GM12878 (cell line): ENCODE measurements at regions not wholly inside any gene's neighbourhood (a gene's known extent, or its start where the extent isn't known, plus 50 kb on each side); places are given as distances from the start of the nearest gene placed in this dataset.

Experiments used
- ETV6 ChIP-seq, 2 experiments: fragments of 450-650 bp in 1 of 2; IDR thresholded peaks in 1 of 2; conservative IDR thresholded peaks in 1 of 2; 2 replicates each; pipeline ENCODE4 v1.6.1; 2014; ENCODE audit warnings: antibody characterized with exemption in 1 of 2, borderline replicate concordance in 1 of 2, low read depth in 1 of 2, mild to moderate bottlenecking in 1 of 2, moderate library complexity in 1 of 2
- HDAC6 ChIP-seq: fragments of 200-600 bp; sonication (generic); IDR thresholded peaks from one replicate; pipeline ENCODE4 v1.8.0; 2017; ENCODE audit warnings: antibody characterized with exemption; ENCODE audit not compliant: unreplicated experiment
- MXI1 ChIP-seq: fragments of 150-350 bp; IDR thresholded peaks from 2 replicates; pipeline ENCODE4 v1.6.1; 2011; ENCODE audit warnings: low read depth, mild to moderate bottlenecking, inconsistent platforms, low read length, improper control_type of control experiment
- MYC ChIP-seq: IDR thresholded peaks from 2 replicates; pipeline ENCODE4 v1.6.1; 2011; ENCODE audit warnings: mild to moderate bottlenecking, low read length, moderate library complexity, inconsistent platforms; ENCODE audit not compliant: insufficient read depth, insufficient replicate concordance, insufficient read length, severe bottlenecking
- NFIC ChIP-seq: IDR thresholded peaks from 2 replicates; pipeline ENCODE4 v1.6.1; 2012; ENCODE audit warnings: low read depth, mild to moderate bottlenecking, inconsistent platforms, low read length, moderate library complexity
- PAX5 ChIP-seq: IDR thresholded peaks from 2 replicates; pipeline ENCODE4 v1.6.1; 2011; ENCODE audit warnings: low read depth, low read length, borderline replicate concordance
- POLR2AphosphoS5 ChIP-seq: IDR thresholded peaks from 2 replicates; pipeline ENCODE4 v1.6.1; 2011; ENCODE audit warnings: mild to moderate bottlenecking, low read length, inconsistent platforms
- RAD21 ChIP-seq: IDR thresholded peaks from 2 replicates; pipeline ENCODE4 v1.6.1; 2011; ENCODE audit warnings: mild to moderate bottlenecking, low read depth, low read length, moderate library complexity; ENCODE audit not compliant: insufficient read depth
- SMAD1 ChIP-seq: fragments of 450-650 bp; IDR thresholded peaks from 2 replicates; pipeline ENCODE4 v1.6.1; 2018; ENCODE audit warnings: mild to moderate bottlenecking, low read depth; ENCODE audit not compliant: partially characterized antibody
- ZNF274 ChIP-seq: IDR thresholded peaks from one replicate; pipeline ENCODE4 v1.8.0; 2011; ENCODE audit not compliant: insufficient read length, insufficient read depth
- TF ChIP-seq, protein P1 (sequence below), 3 experiments: IDR thresholded peaks in 2 of 3; conservative IDR thresholded peaks in 1 of 3; 2 replicates each; pipeline ENCODE4 v1.5.1; 2011; ENCODE audit warnings: low read depth in 3 of 3, low read length in 3 of 3, mild to moderate bottlenecking in 3 of 3, control low read depth in 2 of 3, moderate library complexity in 2 of 3, inconsistent platforms in 1 of 3, mixed read lengths in 1 of 3; ENCODE audit not compliant: control insufficient read depth in 2 of 3, insufficient read depth in 1 of 3; ENCODE audit errors: extremely low read depth in 1 of 3
- TF ChIP-seq, protein P2 (sequence below): IDR thresholded peaks from 2 replicates; pipeline ENCODE4 v1.6.1; 2011; ENCODE audit warnings: low read depth, low read length, improper control_type of control experiment, borderline replicate concordance

DNA sequence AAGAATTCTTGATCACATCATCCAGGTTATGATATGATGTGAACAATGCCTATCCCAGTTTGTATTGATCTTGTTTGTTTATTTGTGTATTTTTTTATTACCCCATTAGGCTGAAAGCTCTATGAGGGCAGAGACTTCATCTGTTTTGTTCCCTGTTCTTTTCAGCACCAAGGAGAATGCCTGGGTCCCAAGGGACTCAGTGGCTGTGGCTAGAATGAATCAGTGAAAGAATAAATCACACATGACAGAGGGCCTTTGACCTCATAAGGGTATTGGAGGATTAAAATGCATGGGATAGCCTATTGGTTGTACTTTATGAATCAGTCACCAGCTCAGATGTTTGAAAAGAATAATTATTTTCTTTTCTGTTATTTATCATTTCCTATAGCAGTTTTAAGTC is 292.2 kb downstream of the GAS1 start:
- TF ChIP-seq RAD21 = no peak
- TF ChIP-seq MYC = no peak
- no peak for TF ChIP-seq HDAC6
- TF ChIP-seq NFIC = no peak
- TF ChIP-seq SMAD1 = no peak
- TF ChIP-seq, protein P1, sequence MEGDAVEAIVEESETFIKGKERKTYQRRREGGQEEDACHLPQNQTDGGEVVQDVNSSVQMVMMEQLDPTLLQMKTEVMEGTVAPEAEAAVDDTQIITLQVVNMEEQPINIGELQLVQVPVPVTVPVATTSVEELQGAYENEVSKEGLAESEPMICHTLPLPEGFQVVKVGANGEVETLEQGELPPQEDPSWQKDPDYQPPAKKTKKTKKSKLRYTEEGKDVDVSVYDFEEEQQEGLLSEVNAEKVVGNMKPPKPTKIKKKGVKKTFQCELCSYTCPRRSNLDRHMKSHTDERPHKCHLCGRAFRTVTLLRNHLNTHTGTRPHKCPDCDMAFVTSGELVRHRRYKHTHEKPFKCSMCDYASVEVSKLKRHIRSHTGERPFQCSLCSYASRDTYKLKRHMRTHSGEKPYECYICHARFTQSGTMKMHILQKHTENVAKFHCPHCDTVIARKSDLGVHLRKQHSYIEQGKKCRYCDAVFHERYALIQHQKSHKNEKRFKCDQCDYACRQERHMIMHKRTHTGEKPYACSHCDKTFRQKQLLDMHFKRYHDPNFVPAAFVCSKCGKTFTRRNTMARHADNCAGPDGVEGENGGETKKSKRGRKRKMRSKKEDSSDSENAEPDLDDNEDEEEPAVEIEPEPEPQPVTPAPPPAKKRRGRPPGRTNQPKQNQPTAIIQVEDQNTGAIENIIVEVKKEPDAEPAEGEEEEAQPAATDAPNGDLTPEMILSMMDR (IDR thresholded peaks at IDR 0.05 in 2 of 3, conservative IDR thresholded peaks at IDR 0.05 in 1 of 3; ENCODE audit: control insufficient read depth in 2 of 3, extremely low read depth in 1 of 3, insufficient read depth in 1 of 3, low read depth in 3 of 3, low read length in 3 of 3) = no peak
- no peak for TF ChIP-seq PAX5
- no peak for TF ChIP-seq ETV6 (conservative IDR thresholded peaks at IDR 0.05 in 1 of 2, IDR thresholded peaks at IDR 0.05 in 1 of 2; ENCODE audit: borderline replicate concordance in 1 of 2, low read depth in 1 of 2)
- no peak for TF ChIP-seq POLR2AphosphoS5
- TF ChIP-seq, protein P2, sequence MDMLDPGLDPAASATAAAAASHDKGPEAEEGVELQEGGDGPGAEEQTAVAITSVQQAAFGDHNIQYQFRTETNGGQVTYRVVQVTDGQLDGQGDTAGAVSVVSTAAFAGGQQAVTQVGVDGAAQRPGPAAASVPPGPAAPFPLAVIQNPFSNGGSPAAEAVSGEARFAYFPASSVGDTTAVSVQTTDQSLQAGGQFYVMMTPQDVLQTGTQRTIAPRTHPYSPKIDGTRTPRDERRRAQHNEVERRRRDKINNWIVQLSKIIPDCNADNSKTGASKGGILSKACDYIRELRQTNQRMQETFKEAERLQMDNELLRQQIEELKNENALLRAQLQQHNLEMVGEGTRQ = no peak
- TF ChIP-seq ZNF274 = no peak
- no peak for TF ChIP-seq MXI1
